H54 (cell line): ENCODE measurements at regions not wholly inside any gene's neighbourhood (a gene's known extent, or its start where the extent isn't known, plus 50 kb on each side); places are given as distances from the start of the nearest gene placed in this dataset.

Source experiments
- DNase-seq: peaks from one replicate; pipeline ENCODE4 v3.0.0; 2011; ENCODE audit warnings: low spot score, mixed read lengths; ENCODE audit not compliant: insufficient read length
- FAIRE-seq: peaks from 3 replicates; lab custom pipeline; 2011; peaks lifted over from hg19 to GRCh38; lab: Jason Lieb, UNC
- POLR2A ChIP-seq: IDR thresholded peaks from 2 replicates; pipeline ENCODE4 v1.6.1; 2011; ENCODE audit warnings: low read depth, mild to moderate bottlenecking, low read length

DNA sequence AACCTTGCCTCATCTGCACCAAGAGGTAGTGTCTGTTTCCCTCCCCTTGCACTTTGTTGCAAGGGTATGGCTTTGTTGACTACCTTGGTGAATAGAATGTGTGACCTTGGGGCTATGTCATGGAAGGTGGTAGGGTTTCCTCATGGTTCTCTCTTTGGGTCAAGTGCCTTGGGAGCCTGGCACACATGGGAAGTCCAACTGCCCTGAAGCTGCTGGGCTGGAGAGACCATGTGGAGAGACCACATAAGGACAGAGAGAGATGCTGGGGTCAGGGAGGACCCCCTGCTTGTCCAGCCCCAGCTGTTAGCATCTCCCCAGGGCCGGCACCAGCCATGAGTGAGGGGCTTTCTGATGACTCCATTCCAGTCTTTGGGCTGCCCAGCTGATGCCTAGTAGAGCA is 95.5 kb upstream of the PAX1 start:
- FAIRE-seq: no peak
- TF ChIP-seq POLR2A: no peak
- no peak for DNase-seq

DNA sequence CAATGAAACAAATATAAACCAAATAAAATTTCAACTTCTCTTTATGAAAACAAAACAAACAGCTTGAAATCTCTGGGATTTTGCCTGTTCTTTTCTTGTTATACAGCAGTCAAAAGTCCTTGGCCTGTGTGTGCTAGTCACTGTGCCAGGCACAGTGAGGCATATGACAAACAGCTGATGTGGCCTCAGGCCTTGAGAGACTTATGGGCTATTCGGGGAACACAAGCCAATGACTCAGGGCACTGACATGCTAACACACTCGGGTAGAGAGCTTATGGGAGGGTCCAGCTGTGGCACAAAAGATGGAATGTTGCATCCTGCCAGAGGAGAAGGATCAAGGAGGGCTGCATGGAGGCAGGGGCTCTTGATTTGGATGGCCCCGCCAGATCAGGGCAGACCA is 95.4 kb upstream of the NKX2-2 start:
- FAIRE-seq: no peak
- DNase-seq: peak; percentile 19
- TF ChIP-seq POLR2A: no peak

DNA sequence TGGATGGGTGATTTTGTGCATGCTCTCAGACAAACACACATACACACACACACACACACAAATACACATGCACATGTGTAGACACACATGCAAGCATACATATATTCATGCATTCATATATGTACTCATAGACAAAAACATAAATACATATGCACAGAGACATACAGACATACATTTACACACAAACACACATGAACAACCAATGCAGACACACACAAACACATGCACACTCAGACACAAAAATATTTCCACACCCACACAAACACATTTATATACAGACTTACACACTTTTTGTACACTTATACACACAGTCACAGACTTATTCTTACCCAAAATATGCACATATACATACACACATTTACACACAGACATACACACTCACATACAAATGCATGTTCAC is 94.9 kb upstream of the NKX2-2 start:
- FAIRE-seq: no peak
- no peak for TF ChIP-seq POLR2A
- DNase-seq: no peak

DNA sequence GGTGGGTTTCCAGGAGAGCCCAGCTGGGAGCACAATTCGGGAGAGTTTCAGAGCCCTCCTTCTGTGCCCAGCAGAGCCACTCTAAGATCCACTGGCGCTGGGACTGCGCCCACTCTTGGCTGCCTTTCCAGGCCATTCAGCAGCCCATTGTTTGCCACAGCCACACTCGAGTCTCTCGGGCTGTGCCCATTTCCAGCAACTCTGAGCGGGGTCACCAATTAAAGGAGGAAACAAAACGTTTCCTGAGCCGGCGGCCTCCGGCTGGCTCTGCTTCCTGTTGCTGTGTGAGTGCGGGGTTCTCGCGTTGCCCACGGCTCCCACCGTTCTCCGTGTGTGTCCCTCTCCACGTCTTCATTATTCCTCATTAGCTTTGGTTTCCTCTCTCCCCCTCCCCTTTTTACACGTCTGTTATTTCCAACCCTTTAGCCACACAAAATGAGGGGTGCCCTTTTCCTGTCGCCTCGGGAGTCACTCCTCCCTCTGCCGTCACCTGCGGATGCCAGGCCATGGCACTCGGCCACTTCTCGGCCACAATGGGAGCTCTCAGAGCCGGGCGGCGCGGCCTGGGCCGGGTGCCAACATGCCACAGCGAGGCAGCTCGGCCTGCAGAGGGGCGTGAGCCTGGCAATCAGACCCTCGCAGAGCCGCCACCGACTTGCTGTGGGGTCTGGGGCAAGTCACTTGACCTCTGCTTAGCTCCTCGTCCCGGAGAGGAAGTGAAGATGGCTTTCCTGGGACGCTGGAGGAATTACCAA is 94.3 kb upstream of the NKX2-2 start:
- FAIRE-seq (no peak), DNase-seq (no peak)
- no peak for TF ChIP-seq POLR2A

DNA sequence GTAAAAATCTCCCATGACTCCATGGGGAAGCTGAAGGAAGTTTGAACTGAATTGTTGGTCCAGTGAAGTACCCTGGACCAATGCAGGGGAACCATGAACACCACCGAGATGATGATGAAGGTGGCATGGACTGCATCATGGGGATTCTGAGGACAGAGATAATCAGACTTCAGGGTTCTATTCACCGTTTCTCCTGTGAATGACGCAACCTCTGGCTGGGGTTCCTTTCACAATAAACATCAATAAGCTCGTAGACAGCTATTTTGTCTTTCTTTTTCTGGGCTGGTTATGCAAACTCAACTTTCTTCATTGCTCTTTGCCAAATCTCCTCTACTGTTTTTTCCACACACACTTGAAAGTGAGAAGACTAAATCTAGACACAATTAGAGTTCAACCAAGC is 87.9 kb upstream of the NKX2-2 start:
- TF ChIP-seq POLR2A: no peak
- no peak for FAIRE-seq
- no peak for DNase-seq

DNA sequence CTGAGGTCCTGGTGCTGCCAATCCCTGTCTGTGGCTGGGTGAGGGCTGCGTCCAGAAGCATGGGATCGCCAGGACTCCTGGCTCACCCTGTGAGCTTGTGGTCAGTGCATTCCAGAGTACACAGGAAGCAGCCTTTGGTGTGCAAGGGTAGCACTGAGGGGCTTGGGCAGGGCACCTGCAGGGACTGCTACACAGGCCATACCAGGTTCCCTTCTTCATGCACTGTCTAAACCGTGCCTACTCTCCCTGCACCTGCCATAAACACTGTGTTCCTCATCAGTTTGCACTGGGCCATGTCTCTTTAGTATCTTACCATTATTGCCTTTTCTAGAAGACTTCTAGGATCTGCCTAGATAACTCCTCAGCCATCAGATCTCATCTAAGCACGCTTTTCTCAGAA is 72.8 kb upstream of the NKX2-2 start:
- DNase-seq: no peak
- TF ChIP-seq POLR2A: no peak
- no peak for FAIRE-seq

DNA sequence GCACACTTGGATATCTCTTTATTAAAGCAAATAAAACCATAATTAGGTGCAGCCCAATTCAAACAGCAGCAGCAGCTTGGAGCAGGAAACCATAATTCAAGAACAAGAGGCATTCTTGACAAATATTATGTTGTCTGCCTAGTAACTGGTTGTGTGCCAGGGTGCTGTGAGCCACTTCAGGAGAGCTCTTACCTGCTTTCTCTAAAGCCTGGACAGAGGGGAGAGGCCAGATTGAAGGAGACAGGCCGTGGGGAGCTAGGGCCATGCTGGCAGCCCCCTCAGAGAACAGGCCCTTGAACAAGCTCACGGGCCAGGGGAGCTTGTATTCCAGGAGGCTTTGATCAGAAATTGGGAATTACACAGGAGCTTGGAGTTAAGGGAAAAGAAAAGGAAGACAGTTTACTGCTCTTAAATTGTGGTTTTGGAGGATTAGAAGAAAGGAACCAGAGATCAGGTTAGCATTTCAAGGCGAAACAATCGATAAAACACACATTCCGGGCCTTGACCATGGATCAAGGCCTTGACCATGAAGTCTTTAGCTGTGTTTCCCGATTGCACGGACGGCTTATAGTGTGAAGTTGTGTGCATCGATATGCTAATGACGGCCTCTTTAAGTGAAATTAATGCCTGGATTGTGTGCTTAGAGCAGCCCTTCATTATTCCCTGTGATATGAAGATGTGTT is 69.8 kb upstream of the NKX2-2 start:
- FAIRE-seq: no peak
- no peak for DNase-seq
- TF ChIP-seq POLR2A: no peak

DNA sequence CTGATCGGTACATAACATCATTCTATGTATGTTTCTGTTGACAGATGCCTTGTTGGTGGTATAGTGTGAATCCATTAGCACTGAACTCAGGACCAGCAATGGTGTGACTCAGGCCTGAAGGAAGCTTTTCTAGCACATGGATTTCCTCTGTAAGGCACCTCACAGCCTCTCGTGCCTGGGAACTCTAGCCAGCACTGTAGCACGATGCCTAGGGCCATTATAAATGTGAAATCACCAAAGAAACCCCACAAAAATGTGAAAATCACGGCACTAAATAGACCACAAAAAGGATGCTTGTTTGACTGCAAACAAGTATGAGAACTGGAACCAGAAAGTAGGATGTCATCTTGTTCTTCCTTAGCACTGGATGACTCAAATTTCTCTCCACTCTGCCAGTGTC is 63.7 kb upstream of the NKX2-2 start:
- FAIRE-seq (no peak), DNase-seq (no peak)
- no peak for TF ChIP-seq POLR2A

DNA sequence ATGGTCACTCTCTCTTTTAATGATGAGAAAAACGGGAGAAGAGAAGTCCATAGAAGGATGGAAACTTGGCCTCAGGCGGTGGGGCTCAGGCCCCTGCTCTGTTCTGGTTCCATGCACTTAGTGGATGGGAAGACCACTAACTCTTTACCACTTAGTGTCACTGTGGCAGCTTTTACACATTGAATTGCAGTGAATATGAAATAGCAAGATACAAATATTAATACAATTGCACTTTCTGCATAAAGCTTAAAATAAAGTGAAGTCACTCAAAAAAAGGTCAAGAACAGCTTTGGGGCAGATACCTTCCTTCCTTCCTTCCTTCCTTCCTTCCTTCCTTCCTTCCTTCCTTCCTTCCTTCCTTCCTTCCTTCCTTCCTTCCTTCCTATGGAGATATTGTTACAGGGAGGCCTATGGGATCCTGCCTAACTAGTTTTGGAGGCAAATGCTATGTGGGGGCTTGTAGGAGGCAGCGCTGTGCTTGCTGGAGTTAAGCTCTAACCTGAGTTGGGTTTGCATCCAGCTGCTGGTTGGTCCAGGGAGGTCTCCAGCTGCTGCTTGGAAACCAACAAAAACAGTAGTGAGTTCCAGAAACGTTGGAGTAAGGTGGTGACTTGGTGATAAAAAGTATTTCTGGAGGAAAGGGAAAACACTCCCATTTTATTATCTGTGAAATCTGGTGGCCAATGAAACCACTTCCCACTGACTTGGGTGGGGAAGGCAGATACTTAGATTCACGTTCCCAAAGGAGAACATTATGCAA is 62.3 kb upstream of the NKX2-2 start:
- no peak for TF ChIP-seq POLR2A
- FAIRE-seq (no peak), DNase-seq (no peak)

DNA sequence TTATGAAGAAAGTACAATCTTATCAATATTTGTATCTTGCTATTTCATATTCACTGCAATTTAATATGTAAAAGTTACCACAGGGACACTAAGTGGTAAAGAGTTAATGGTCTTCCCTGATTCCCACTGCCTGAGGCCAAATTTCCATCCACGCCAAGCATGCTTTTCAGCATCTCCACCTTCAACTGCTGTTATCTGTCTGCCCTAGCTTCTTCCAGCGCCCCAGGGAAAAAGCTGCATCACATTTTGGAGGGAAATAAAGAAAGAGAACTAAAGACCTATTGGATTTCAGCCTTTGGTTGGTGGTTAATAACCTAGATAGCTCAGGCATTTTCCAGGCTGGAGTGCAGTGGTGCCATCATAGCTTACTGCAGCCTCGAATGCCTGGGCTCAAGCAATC is 61.3 kb upstream of the NKX2-2 start:
- no peak for TF ChIP-seq POLR2A
- FAIRE-seq (no peak), DNase-seq (no peak)

DNA sequence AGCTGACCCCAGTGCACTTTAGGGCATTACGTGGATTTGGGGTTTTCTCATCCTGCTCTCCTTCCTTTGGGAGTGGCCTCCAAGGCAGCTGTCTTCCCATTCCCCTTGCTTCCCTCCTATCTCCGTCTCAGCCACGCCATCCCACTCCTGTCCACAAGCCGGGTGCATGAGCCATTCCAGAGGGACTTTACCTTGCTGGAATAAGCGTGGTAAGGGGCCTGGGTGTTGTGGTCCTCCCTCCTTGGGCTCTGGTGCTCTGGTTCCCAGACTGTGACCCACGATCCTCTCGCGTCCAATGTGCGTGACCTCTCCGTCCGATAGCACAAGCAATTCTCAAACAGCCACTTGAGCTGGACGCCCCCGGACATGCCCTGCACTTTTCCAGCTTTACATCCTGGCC is 60.6 kb upstream of the NKX2-2 start:
- no peak for DNase-seq
- no peak for FAIRE-seq
- TF ChIP-seq POLR2A: no peak

DNA sequence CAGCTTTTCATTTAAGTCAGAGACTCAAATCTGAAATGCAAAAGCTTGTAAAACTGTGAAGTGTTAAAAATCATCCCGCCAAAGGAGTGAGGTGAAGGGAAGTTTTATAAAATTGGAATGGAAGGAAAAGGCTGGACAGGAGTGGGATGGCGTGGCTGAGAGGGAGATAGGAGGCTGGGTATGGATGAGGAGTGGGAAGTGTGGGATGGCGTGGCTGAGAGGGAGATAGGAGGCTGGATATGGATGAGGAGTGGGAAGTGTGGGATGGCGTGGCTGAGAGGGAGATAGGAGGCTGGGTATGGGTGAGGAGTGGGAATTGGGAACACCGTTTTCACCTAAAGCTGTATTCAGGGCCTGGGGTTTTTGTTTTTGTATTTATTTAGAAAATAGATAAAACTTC is 59.4 kb upstream of the NKX2-2 start:
- DNase-seq (no peak), FAIRE-seq (no peak)
- no peak for TF ChIP-seq POLR2A

DNA sequence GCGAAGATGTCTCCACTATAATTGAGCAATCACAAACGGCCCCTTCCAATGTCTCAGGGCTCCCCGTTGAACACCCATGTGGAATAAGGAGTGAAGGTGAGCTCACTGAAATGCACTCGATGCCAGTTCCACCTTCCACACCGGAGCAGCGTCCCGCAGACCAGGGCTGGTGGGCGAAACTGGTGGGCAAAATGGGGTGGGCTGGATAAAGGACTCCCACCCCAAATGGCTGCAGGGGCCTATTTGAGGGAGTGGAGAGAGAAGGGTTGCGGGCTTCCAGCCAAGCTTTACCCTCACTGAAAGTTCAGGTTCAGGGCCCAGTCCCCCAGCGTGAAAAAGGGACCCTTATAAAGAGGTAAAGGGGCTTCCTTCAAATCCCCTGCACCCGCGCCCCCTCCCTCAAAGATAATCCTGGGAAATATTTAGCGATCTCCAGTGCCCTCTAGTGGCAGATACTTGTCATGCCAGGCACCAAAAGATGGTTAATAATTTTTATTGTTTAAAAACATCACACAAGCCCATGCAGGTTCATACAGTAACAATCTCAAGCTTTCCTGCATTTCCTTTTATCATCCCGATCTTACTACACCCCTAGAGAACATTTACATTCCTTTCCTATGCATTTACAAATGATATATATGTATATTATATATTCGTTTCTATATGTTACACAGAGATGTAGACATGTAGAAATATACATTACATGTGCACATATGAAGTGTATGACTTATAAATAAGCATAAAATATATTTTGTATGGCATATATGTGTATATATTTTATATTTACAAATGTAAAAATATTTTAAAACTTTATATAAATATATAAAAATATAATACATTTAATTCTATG is 58.2 kb upstream of the NKX2-2 start:
- TF ChIP-seq POLR2A: no peak
- FAIRE-seq (no peak), DNase-seq (peak; percentile 9)
